ENCODE measurements at regions not wholly inside any gene's neighbourhood (a gene's known extent, or its start where the extent isn't known, plus 50 kb on each side); places are given as distances from the start of the nearest gene placed in this dataset.

DNA sequence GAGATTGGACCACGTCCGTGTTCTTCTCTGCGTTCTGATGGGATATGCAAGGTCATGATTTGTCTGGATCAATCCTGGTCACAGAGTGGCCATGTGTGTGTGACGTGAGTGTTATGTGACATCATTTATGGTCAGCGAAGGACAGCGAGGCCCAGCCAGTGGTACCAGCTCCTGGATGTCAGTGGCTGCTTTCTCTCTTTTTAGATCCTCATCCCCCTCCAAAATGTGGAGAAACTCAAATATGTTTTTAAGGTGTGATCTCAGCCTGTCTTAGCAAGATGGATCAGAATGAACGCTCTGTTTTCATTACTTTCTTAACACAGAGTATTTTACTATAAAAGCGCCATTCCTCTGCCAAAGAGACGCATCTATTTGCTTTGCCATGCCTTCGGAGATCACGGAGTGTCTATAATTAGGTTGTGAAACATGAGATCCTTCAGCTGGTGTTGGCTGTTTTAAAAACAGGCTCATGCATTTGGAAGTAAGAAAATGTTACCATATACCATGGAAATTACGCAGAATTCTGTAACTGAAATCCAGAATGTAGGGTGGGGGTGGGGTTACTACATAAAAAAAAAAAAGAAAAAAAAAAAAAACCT is 245.5 kb upstream of the TCERG1L start:
- no peak for TF ChIP-seq RCOR1 (IDR thresholded peaks at IDR 0.05; ENCODE audit: low read depth, low read length)
- TF ChIP-seq EP300 (IDR thresholded peaks at IDR 0.05), result no peak
- TF ChIP-seq, protein P1, sequence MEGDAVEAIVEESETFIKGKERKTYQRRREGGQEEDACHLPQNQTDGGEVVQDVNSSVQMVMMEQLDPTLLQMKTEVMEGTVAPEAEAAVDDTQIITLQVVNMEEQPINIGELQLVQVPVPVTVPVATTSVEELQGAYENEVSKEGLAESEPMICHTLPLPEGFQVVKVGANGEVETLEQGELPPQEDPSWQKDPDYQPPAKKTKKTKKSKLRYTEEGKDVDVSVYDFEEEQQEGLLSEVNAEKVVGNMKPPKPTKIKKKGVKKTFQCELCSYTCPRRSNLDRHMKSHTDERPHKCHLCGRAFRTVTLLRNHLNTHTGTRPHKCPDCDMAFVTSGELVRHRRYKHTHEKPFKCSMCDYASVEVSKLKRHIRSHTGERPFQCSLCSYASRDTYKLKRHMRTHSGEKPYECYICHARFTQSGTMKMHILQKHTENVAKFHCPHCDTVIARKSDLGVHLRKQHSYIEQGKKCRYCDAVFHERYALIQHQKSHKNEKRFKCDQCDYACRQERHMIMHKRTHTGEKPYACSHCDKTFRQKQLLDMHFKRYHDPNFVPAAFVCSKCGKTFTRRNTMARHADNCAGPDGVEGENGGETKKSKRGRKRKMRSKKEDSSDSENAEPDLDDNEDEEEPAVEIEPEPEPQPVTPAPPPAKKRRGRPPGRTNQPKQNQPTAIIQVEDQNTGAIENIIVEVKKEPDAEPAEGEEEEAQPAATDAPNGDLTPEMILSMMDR (IDR thresholded peaks at IDR 0.05), result no peak
- no peak for TF ChIP-seq POLR2AphosphoS2 (conservative IDR thresholded peaks at IDR 0.05; ENCODE audit: low read length)
- TF ChIP-seq KDM1A (IDR thresholded peaks at IDR 0.05; ENCODE audit: low read depth), result no peak
- TF ChIP-seq MYC (IDR thresholded peaks at IDR 0.05; ENCODE audit: borderline replicate concordance, low read length), result no peak
- no peak for TF ChIP-seq GATA3 (IDR thresholded peaks at IDR 0.05; ENCODE audit: borderline replicate concordance)
